LNCAP (cell line): ENCODE measurements at regions not wholly inside any gene's neighbourhood (a gene's known extent, or its start where the extent isn't known, plus 50 kb on each side); places are given as distances from the start of the nearest gene placed in this dataset.

Source experiments
- CTCF ChIP-seq: fragments of 450-650 bp; IDR thresholded peaks from 2 replicates; pipeline ENCODE4 v1.5.1; 2017; ENCODE audit warnings: mild to moderate bottlenecking

GRCh38 chr10:56771343-56771742 is 410.3 kb upstream of the ZWINT start:
- TF ChIP-seq CTCF: no peak

- TF ChIP-seq CTCF: no peak
Observed at GRCh38 chr10:56763090-56763489, 402.0 kb upstream of the ZWINT start.

- no peak for TF ChIP-seq CTCF
Observed at GRCh38 chr10:56745490-56745889, 384.4 kb upstream of the ZWINT start.

DNA sequence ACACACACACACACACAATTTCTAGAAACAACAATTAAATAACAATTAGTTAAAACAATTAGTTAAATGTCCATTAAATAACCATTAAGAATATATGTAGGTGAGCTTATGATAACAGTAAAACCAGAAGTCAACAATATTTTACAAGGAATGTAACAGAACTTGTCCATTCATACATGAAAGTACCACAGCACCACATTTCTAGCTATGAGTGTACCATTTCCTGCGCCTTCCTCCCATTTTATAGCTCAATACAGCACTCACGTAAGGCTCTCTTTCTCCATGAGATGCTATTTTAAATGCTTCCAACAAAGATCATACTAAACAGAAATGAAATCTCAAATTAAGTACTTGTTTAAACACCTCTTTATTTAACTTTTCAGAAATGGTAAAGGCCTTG is 367.3 kb upstream of the ZWINT start:
- no peak for TF ChIP-seq CTCF

DNA sequence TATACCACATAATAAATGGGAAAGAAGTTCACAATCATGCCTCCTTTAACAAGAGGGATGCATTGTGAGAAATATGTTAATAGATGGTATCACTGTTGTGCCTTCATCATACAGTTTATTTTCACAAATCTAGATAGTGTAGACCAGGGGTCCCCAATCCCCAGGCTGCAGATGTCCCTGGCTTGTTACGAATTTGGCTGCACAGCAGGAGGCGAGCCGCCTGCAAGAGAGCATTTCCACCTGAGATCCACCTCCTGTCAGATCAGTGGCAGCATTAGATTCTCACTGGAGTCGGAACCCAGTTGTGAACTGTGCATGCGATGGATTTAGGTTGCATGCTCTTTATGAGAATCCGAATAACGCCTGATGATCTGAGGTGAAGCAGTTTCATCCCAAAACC is 361.9 kb upstream of the ZWINT start:
- no peak for TF ChIP-seq CTCF

- TF ChIP-seq CTCF: no peak
Observed at GRCh38 chr10:56715262-56715661, 354.2 kb upstream of the ZWINT start.

- no peak for TF ChIP-seq CTCF
Observed at GRCh38 chr10:56698506-56698905, 337.4 kb upstream of the ZWINT start.

- TF ChIP-seq CTCF: no peak
Observed at GRCh38 chr10:56679578-56679977, 318.5 kb upstream of the ZWINT start.
